ENCODE measurements at regions not wholly inside any gene's neighbourhood (a gene's known extent, or its start where the extent isn't known, plus 50 kb on each side); places are given as distances from the start of the nearest gene placed in this dataset.
"Not testable (repeated sequence)": the region's sequence is repeated elsewhere in the genome, so short reads cannot be mapped to it uniquely, and the experiment has no call there.

GRCh38 chr10:131838966-131839742, 61.7 kb upstream of the PPP2R2D start:
- FAIRE-seq (no peak), DNase-seq (ENCODE audit: insufficient read length, low spot score) (no peak)

GRCh38 chr10:131839880-131840787, 60.7 kb upstream of the PPP2R2D start:
- FAIRE-seq; DNase-seq (ENCODE audit: insufficient read length, low spot score): not testable (repeated sequence)

GRCh38 chr10:131840788-131841118, 60.1 kb upstream of the PPP2R2D start:
- no peak for DNase-seq (ENCODE audit: insufficient read length, low spot score)
- peak; percentile 83 for FAIRE-seq

GRCh38 chr10:131841131-131841660, 59.6 kb upstream of the PPP2R2D start:
- DNase-seq (ENCODE audit: insufficient read length, low spot score) (no peak), FAIRE-seq (no peak)

- FAIRE-seq (no peak), DNase-seq (ENCODE audit: insufficient read length, low spot score) (no peak)
These were observed 59.1 kb upstream of the PPP2R2D start for GRCh38 chr10:131841661-131842139.

GRCh38 chr10:131842351-131843088, 58.3 kb upstream of the PPP2R2D start:
- FAIRE-seq, result no peak
- no peak for DNase-seq (ENCODE audit: insufficient read length, low spot score)

GRCh38 chr10:131843089-131843595, 57.7 kb upstream of the PPP2R2D start:
- no peak for DNase-seq (ENCODE audit: insufficient read length, low spot score)
- FAIRE-seq, result no peak

- no peak for FAIRE-seq
- DNase-seq (ENCODE audit: insufficient read length, low spot score), result no peak
These were observed 56.9 kb upstream of the PPP2R2D start for GRCh38 chr10:131843881-131844284.

- FAIRE-seq, result no peak
These were observed 56.2 kb upstream of the PPP2R2D start for GRCh38 chr10:131844529-131845084.

GRCh38 chr10:131845505-131846239, 55.1 kb upstream of the PPP2R2D start:
- FAIRE-seq (no peak), DNase-seq (ENCODE audit: insufficient read length, low spot score) (no peak)

More at GRCh38 chr10:131844529-131845084, 56.2 kb upstream of the PPP2R2D start:
- no peak for DNase-seq (ENCODE audit: insufficient read length, low spot score)

GRCh38 chr10:131846240-131847101, 54.3 kb upstream of the PPP2R2D start:
- FAIRE-seq (no peak), DNase-seq (ENCODE audit: insufficient read length, low spot score) (no peak)

GRCh38 chr10:131847241-131847783, 53.5 kb upstream of the PPP2R2D start:
- FAIRE-seq, result no peak

GRCh38 chr10:131848296-131848695, 52.5 kb upstream of the PPP2R2D start:
- FAIRE-seq (no peak), DNase-seq (ENCODE audit: insufficient read length, low spot score) (no peak)

More at GRCh38 chr10:131847241-131847783, 53.5 kb upstream of the PPP2R2D start:
- no peak for DNase-seq (ENCODE audit: insufficient read length, low spot score)

GRCh38 chr10:131848741-131849590, 51.8 kb upstream of the PPP2R2D start:
- no peak for FAIRE-seq

GRCh38 chr10:131849591-131850382, 51.0 kb upstream of the PPP2R2D start:
- DNase-seq (ENCODE audit: insufficient read length, low spot score), result no peak
- no peak for FAIRE-seq

More at GRCh38 chr10:131848741-131849590, 51.8 kb upstream of the PPP2R2D start:
- no peak for DNase-seq (ENCODE audit: insufficient read length, low spot score)

GRCh38 chr10:131850383-131850870, 50.4 kb upstream of the PPP2R2D start:
- no peak for DNase-seq (ENCODE audit: insufficient read length, low spot score)
- no peak for FAIRE-seq
